ENCODE measurements at regions not wholly inside any gene's neighbourhood (a gene's known extent, or its start where the extent isn't known, plus 50 kb on each side); places are given as distances from the start of the nearest gene placed in this dataset.

DNA sequence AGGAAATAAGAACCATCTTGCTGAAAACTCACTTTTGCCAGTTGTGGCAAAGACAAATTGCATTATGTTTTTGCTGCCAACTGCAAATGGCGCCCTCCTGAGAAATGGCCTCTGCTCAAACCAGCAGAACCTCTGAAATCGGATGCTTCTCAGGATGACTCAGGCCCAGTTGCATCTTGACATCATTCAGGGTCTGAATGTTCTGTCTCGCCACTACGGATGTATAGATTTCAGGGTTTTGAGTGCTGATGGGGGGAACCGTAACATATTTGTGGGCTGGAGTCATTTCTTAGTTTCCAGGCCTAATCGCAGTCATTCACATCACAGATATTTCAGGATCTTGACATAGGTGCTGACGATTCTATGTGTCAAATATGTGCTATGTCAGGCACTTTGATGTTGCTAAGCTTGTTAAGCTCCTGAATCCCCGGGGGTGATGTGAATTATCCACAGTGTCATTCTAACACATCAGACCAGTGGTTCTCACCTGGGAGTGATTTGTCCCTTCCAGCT lies 207.1 kb downstream of the NFATC2 start:
- in situ Hi-C loops (cut with HindIII; ENCODE audit: low pct_unique_long_range_greater_than_20kb, low sequenced_read_pairs) = no loop called here
- DNase-seq (ENCODE audit: low read depth in 1 of 2, low spot score in 1 of 2) = no peak
- TF ChIP-seq JUND (IDR thresholded peaks at IDR 0.05; ENCODE audit: low read depth) = no peak

DNA sequence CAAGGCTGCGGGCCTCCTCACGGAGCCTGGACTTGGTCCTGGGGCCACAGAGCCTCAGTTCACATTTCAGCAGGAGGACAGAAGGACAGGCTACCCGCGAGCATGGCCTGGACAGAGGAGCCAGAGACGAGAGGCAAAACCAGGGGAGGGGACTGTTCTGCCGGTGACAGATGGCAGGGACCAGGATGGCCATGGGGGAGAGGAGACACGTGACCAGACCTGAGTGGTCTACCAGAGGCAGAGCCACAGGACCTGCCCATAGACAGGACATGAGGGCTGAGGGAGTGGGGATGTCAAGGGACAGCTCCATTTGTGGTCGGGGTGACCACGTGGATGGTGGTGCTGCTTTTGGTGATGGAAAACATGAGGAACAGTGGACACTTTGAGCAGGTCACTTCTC lies 207.9 kb downstream of the NFATC2 start:
- no peak for DNase-seq (ENCODE audit: low read depth in 1 of 2, low spot score in 1 of 2)
- in situ Hi-C loops (cut with HindIII; ENCODE audit: low pct_unique_long_range_greater_than_20kb, low sequenced_read_pairs) = no loop called here
- no peak for TF ChIP-seq JUND (IDR thresholded peaks at IDR 0.05; ENCODE audit: low read depth)

DNA sequence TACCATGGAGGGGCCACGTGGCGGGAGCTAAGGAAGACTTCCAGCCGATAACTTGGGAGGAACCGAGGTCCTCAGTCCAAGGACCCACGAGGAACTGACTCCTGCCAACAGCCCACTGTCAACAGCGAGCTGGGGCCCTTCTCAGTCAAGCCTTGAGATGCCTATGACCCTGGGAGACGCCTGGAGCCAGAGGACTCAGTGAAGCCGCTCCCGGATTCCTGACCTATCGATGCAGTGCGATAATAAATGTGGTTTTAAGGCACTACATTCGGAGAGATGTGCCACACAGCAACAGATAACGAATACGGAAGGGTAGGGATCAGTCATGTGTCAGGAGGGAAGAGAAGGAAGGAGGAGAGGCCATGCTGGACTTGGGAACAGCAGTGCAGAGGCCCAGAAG lies 208.5 kb downstream of the NFATC2 start:
- DNase-seq (ENCODE audit: low read depth in 1 of 2, low spot score in 1 of 2) = no peak
- in situ Hi-C loops (cut with HindIII; ENCODE audit: low pct_unique_long_range_greater_than_20kb, low sequenced_read_pairs) = no loop called here
- TF ChIP-seq JUND (IDR thresholded peaks at IDR 0.05; ENCODE audit: low read depth) = no peak

DNA sequence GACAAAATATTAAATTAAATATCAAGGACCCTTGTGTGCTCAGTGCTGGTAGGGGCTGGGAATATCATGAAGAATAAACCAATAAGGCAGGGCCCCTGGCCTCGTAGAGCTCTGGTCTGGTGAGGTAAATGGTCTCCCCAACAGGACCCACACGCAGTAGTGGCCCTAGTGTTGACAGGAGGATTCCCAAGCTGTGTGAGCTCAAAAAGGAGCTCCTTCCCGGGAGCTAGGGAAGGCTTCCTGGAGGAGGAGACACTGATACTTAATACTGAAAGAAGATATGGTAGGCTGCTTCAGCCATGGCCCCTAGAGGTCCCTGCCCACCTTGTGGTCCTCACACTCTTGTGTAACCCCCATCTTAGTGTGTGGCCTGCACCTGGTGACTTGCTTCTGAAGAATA lies 209.1 kb downstream of the NFATC2 start:
- DNase-seq (ENCODE audit: low read depth in 1 of 2, low spot score in 1 of 2) = no peak
- in situ Hi-C loops (cut with HindIII; ENCODE audit: low pct_unique_long_range_greater_than_20kb, low sequenced_read_pairs) = no loop called here
- TF ChIP-seq JUND (IDR thresholded peaks at IDR 0.05; ENCODE audit: low read depth) = no peak

DNA sequence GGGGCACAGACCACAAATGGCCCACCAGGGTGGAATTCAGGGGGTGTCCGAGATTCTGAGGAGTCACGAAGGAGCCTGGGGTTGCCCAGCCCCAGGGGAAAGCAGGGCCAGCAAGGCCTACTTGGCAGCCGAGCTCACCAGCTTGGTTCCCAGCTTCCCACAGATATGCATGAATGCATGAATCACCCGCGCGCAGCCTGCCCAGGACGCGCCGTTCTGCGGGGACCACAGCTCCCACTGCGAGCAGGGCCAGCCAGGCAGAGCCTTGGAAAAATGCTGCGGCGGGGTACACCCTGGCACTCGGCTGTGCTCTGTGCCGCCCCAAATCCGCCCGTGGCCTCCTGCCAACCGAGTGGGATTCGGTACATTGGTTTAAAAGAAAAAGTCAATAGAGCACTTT lies 211.0 kb downstream of the NFATC2 start:
- TF ChIP-seq JUND (IDR thresholded peaks at IDR 0.05; ENCODE audit: low read depth) = no peak
- no peak for DNase-seq (ENCODE audit: low read depth in 1 of 2, low spot score in 1 of 2)
- in situ Hi-C loops (cut with HindIII; ENCODE audit: low pct_unique_long_range_greater_than_20kb, low sequenced_read_pairs) = no loop called here

DNA sequence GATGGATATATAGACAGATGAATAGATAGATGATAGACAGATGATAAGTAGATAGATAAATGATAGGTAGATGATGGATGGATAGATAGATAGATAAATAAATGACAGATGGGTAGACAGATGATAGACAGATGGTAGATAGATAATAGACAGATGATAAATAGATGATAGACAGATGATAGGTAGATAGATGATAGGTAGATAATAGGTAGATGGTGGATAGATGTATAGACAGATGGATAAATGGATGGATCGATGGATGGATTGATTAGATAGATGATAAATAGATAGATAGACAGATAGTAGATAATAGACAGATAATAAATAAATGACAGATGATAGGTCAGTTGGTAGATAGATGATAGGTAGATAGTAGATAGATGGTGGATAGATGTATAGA lies 212.7 kb downstream of the NFATC2 start:
- no peak for TF ChIP-seq JUND (IDR thresholded peaks at IDR 0.05; ENCODE audit: low read depth)
- in situ Hi-C loops (cut with HindIII; ENCODE audit: low pct_unique_long_range_greater_than_20kb, low sequenced_read_pairs) = no loop called here

DNA sequence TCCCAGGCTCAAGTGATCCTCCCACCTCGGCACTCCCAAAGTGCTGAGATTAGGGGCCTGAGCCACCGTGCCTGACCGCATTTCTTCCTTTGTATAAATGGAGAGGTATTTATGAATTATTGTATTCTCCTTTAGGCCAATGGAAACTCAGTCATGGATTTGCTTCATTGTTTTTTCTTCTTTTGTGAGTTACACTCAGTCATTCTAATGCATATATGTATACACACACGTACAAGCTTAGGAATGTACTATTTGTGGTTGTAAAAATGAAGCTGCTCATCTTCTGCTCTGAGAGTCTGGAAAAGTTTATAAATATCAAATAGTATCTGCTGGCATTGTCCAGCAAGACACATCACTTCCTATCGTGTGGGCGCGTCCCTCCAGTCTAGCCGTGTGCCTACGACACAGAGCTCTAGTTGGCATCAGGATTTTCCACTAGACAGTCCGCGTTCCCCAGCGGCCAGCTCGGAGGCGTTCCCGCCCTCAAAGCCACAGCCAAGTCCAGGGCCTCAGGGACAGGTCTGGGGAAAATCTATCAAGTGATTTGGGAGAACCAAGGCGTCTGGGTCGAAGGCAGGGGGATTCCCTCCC lies 215.2 kb downstream of the NFATC2 start:
- no peak for DNase-seq (ENCODE audit: low read depth in 1 of 2, low spot score in 1 of 2)
- no peak for TF ChIP-seq JUND (IDR thresholded peaks at IDR 0.05; ENCODE audit: low read depth)

More for the DNA sequence above, 212.7 kb downstream of the NFATC2 start:
- no peak for DNase-seq (ENCODE audit: low read depth in 1 of 2, low spot score in 1 of 2)

DNA sequence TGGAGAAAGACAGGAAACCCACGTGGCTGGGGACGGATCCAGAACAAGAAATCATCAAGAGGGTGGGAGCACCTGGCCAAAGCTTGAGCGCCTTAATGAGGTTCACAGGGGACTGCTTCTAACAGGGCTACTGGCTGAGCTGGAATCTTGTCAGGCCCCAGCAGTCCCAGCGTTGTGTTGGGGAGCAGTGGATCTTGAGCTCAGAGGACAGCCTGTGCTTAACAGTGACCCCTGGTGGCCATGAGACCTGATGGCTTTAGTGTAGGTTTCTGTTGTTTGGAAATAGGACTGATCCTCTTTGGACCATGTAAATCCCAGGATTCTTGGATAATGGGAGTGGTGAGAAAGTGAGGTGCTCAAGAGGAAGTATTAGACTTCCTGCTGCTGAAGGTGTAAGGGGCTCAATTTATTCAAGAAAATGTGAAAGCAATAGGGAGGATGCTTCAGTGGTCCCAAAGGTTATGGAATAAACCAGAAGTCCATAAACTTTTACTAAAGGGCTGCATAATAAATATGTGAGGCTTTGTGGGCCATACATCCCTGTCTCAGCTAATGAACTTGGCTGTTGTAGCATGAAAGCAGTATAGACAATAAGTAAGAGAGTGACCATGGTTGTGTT lies 216.2 kb downstream of the NFATC2 start:
- in situ Hi-C loops (cut with HindIII; ENCODE audit: low pct_unique_long_range_greater_than_20kb, low sequenced_read_pairs) = no loop called here
- peak; percentile 58 to 75 for DNase-seq (ENCODE audit: low read depth in 1 of 2, low spot score in 1 of 2)

More for the DNA sequence above, 215.2 kb downstream of the NFATC2 start:
- in situ Hi-C loops (cut with HindIII; ENCODE audit: low pct_unique_long_range_greater_than_20kb, low sequenced_read_pairs) = no loop called here

DNA sequence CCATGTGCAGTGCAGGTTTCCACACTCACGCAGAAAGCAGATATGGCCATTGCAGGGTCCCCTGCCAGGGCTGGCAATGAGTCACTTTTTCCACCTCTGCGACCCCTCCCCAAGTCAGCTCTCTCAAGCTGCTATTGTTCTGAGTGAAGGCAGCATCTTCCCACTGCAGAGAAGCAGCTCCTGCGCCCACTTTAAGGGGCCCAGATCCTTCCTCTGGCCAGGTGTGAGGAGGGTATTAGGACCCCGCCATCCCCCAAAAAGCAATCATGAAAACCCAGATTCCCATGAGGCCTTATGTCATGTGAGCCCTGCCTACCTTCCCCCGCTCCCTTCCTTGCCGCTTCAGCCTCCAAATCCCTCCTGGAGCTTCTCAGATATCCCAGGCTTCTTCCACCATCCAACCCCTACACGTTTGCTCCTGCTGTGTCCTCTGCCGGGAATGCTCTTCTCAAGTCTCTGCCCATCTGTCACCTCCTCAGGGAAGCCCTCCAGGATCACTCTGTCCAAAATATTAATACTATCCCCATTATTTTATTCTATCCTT lies 220.3 kb downstream of the NFATC2 start:
- no peak for DNase-seq (ENCODE audit: low read depth in 1 of 2, low spot score in 1 of 2)
- no peak for TF ChIP-seq JUND (IDR thresholded peaks at IDR 0.05; ENCODE audit: low read depth)
- in situ Hi-C loops (cut with HindIII; ENCODE audit: low pct_unique_long_range_greater_than_20kb, low sequenced_read_pairs) = no loop called here

More for the DNA sequence above, 216.2 kb downstream of the NFATC2 start:
- TF ChIP-seq JUND (IDR thresholded peaks at IDR 0.05; ENCODE audit: low read depth) = no peak

DNA sequence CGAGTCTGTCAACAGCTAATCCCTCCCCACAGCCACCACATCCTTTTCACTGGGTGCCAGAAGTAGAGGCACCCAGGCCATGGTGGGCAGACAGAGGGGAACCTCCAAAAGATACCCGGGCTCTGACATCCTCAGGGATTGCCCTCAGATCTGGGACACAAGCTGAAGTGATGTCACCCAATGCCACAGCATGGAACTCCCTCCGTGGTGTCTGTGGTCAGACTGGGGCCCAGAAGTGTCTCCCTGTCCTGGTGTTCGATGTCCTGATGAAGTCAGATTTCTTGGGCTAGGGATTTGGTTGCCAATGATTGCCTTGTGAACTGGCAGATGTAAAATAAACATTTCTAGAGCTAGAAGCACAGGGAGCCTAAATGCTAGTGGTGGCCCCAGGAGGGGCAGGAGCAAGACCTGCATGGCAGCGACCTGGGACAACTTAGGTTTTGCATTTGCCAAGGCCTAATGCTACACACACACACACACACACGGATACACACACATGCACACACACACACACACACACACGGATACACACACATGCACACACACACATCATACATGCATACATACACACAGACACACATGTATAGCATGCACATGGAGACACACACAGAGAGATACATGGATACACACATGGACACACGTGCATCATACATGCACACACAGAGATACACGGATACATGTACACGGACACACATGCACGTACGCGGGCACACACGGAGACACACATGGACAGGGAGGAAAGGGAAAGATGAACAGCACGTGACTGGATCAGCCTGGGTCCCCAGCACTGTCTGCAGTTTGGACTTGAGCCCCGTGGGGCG lies 221.0 kb downstream of the NFATC2 start:
- in situ Hi-C loops (cut with HindIII; ENCODE audit: low pct_unique_long_range_greater_than_20kb, low sequenced_read_pairs) = no loop called here
- no peak for TF ChIP-seq JUND (IDR thresholded peaks at IDR 0.05; ENCODE audit: low read depth)
- DNase-seq (ENCODE audit: low read depth in 1 of 2, low spot score in 1 of 2) = no peak

DNA sequence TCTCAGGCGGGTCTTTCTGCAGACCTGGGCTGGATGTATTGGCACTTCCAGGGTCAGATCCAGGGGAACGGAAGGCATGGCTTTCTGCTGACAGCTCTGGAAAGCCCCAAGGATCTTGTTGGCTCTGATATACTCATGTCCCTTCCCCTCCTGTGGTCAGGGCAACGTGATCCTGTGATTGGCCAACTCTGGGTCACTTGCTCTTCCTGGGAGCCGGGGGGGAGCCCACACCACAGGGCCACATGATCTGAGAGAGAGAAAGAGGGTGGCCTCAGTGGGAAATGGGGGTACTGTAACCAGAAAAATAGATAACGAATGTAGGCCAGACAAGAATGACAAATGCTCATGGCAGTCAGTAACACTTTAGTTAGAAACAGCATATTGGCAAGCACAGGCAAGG lies 223.0 kb downstream of the NFATC2 start:
- TF ChIP-seq JUND (IDR thresholded peaks at IDR 0.05; ENCODE audit: low read depth) = no peak
- no peak for DNase-seq (ENCODE audit: low read depth in 1 of 2, low spot score in 1 of 2)
- in situ Hi-C loops (cut with HindIII; ENCODE audit: low pct_unique_long_range_greater_than_20kb, low sequenced_read_pairs) = no loop called here

DNA sequence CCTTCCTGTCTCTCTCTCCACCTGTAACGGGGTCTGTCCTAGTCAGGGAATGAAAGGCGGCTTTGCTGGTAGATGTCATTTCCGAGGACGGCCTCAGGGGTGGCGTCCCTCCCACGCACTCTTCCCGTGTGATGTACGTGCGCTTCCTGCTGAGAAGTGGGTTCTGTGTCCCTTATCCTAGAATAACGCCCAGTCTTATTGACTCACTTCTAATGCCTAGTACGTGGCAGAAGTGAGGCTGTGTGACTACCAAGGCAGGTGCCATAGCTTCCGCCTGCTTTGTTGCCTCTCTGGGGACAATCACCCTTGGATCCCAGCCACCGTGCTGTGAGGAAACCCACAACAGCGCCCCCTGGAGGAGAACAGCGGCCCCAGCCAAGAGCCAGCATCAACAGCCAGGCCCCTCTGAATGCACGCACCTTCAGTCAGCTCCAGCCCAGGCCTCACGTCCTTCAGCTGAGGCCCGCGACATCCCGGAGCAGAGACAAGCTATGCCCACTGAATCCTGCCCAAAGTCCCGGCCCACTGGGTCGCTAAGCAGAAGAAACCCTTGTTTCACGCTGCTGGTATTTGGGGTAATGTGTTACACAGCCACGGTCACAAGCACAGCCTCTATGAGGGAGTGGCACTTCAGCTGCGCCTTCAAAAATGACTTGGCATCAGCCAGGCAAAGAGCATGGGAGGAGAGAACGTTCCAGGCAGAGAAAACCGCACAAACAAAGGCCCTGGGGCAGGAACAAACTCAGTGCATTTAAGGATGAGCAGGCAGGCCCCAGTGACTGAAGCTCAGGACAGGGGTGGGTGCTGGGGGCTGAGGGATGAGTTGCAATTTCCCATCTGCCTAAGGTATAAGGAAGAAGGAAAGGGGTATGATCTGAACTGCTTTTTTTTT lies 224.2 kb downstream of the NFATC2 start:
- in situ Hi-C loops (cut with HindIII; ENCODE audit: low pct_unique_long_range_greater_than_20kb, low sequenced_read_pairs) = no loop called here
- peak in 1 of 2 experiments; percentile 60 for DNase-seq (ENCODE audit: low read depth in 1 of 2, low spot score in 1 of 2)
- no peak for TF ChIP-seq JUND (IDR thresholded peaks at IDR 0.05; ENCODE audit: low read depth)
